ENCODE measurements at regions not wholly inside any gene's neighbourhood (a gene's known extent, or its start where the extent isn't known, plus 50 kb on each side); places are given as distances from the start of the nearest gene placed in this dataset.

- no peaks in the 10 kb centered on the region for H3K79me2 ChIP-seq (replicated peaks; ENCODE audit: insufficient read depth)
- Mint-ChIP-seq H3K4me1 (peaks cover 6% of the 10 kb centered on the region), H3K36me3 (ENCODE audit: low read depth) (peaks cover 8% of the 10 kb centered on the region), H3K27ac (no peak overlapping the region), H3K4me3 (no peak overlapping the region), H3K9me3 (peaks cover 11% of the 10 kb centered on the region), H3K27me3 (ENCODE audit: insufficient read depth, low read depth, poor library complexity) (peaks cover 2% of the 10 kb centered on the region)
- no peaks in the 10 kb centered on the region for H4K20me1 ChIP-seq (replicated peaks; ENCODE audit: insufficient read depth)
- no peak overlapping the region for H2AFZ ChIP-seq
- DNase-seq (ENCODE audit: low spot score) (no peak), ATAC-seq (no peak)
- no peaks in the 10 kb centered on the region for H3K27me3 ChIP-seq (ENCODE audit: insufficient read depth)
- H3K36me3 ChIP-seq (ENCODE audit: insufficient read depth): no peaks in the 10 kb centered on the region
- H3F3A ChIP-seq (replicated peaks; ENCODE audit: low read depth): no peaks in the 10 kb centered on the region
- no peak overlapping the region for H3K4me3 ChIP-seq
- H3K4me1 ChIP-seq (ENCODE audit: insufficient read depth): no peaks in the 10 kb centered on the region
- no peak for TF ChIP-seq REST (IDR thresholded peaks at IDR 0.05; ENCODE audit: unreplicated experiment)
- H3K27ac ChIP-seq (ENCODE audit: low read depth): no peak overlapping the region
- no peak overlapping the region for H3K4me2 ChIP-seq
- H3K9me2 ChIP-seq (ENCODE audit: insufficient read depth): no peaks in the 10 kb centered on the region
Observed at GRCh38 chr7:156559001-156559400, 81.6 kb upstream of the RNF32 start.

GRCh38 chr7:156558198-156558597 is 82.4 kb upstream of the RNF32 start:
- DNase-seq (ENCODE audit: low spot score) (no peak), ATAC-seq (no peak)
- H3K27me3 Mint-ChIP-seq (ENCODE audit: insufficient read depth, low read depth, poor library complexity): peaks cover 2% of the 10 kb centered on the region
- Histone ChIP-seq H3K27me3 (ENCODE audit: insufficient read depth) (no peaks in the 10 kb centered on the region), H3F3A (replicated peaks; ENCODE audit: low read depth) (no peaks in the 10 kb centered on the region), H3K4me2 (no peak overlapping the region), H3K79me2 (replicated peaks; ENCODE audit: insufficient read depth) (no peaks in the 10 kb centered on the region), H3K9me2 (ENCODE audit: insufficient read depth) (no peaks in the 10 kb centered on the region), H3K4me3 (no peak overlapping the region), H3K4me1 (ENCODE audit: insufficient read depth) (no peaks in the 10 kb centered on the region), H3K36me3 (ENCODE audit: insufficient read depth) (no peaks in the 10 kb centered on the region), H2AFZ (no peak overlapping the region), H4K20me1 (replicated peaks; ENCODE audit: insufficient read depth) (no peaks in the 10 kb centered on the region), H3K27ac (ENCODE audit: low read depth) (no peak overlapping the region)
- H3K4me1 Mint-ChIP-seq: peaks cover 6% of the 10 kb centered on the region
- no peak overlapping the region for H3K4me3 Mint-ChIP-seq
- no peak overlapping the region for H3K27ac Mint-ChIP-seq
- H3K36me3 Mint-ChIP-seq (ENCODE audit: low read depth): no peaks in the 10 kb centered on the region; the same call in 2 of the 3 replicates
- H3K9me3 Mint-ChIP-seq: peaks cover 4% of the 10 kb centered on the region; the same call in 2 of the 3 replicates
- TF ChIP-seq JUNB (IDR thresholded peaks at IDR 0.05; ENCODE audit: unreplicated experiment) (no peak), EZH2phosphoT487 (IDR thresholded peaks at IDR 0.05; ENCODE audit: unreplicated experiment) (no peak), STAT1 (IDR thresholded peaks at IDR 0.05; ENCODE audit: unreplicated experiment) (no peak), ETS1 (IDR thresholded peaks at IDR 0.05) (no peak)

GRCh38 chr7:156556083-156556482 is 84.5 kb upstream of the RNF32 start:
- H3K4me3 Mint-ChIP-seq: no peak overlapping the region
- H3K79me2 ChIP-seq (replicated peaks; ENCODE audit: insufficient read depth): no peaks in the 10 kb centered on the region
- H3K27ac ChIP-seq (ENCODE audit: low read depth): no peak overlapping the region
- H3K27me3 ChIP-seq (ENCODE audit: insufficient read depth): no peaks in the 10 kb centered on the region
- H3K36me3 ChIP-seq (ENCODE audit: insufficient read depth): no peaks in the 10 kb centered on the region
- H3K36me3 Mint-ChIP-seq (ENCODE audit: low read depth): no peaks in the 10 kb centered on the region
- H3K4me1 ChIP-seq (ENCODE audit: insufficient read depth): no peaks in the 10 kb centered on the region
- H3K27ac Mint-ChIP-seq: no peak overlapping the region
- peaks cover 2% of the 10 kb centered on the region for H3K27me3 Mint-ChIP-seq (ENCODE audit: insufficient read depth, low read depth, poor library complexity)
- H3F3A ChIP-seq (replicated peaks; ENCODE audit: low read depth): no peaks in the 10 kb centered on the region
- DNase-seq (ENCODE audit: low spot score) (no peak), ATAC-seq (no peak)
- peaks cover 6% of the 10 kb centered on the region for H3K4me1 Mint-ChIP-seq
- H3K4me2 ChIP-seq: no peak overlapping the region
- H4K20me1 ChIP-seq (replicated peaks; ENCODE audit: insufficient read depth): no peaks in the 10 kb centered on the region
- H3K9me3 Mint-ChIP-seq: no peaks in the 10 kb centered on the region
- no peak overlapping the region for H2AFZ ChIP-seq
- H3K4me3 ChIP-seq: no peak overlapping the region
- H3K9me2 ChIP-seq (ENCODE audit: insufficient read depth): no peaks in the 10 kb centered on the region
- TF ChIP-seq REST (IDR thresholded peaks at IDR 0.05; ENCODE audit: unreplicated experiment): no peak
- no peak for TF ChIP-seq JUNB (IDR thresholded peaks at IDR 0.05; ENCODE audit: unreplicated experiment)
- no peak for TF ChIP-seq STAT1 (IDR thresholded peaks at IDR 0.05; ENCODE audit: unreplicated experiment)

Measured in GM23338 (cell line).